SK-N-SH (cell line): ENCODE measurements at regions not wholly inside any gene's neighbourhood (a gene's known extent, or its start where the extent isn't known, plus 50 kb on each side); places are given as distances from the start of the nearest gene placed in this dataset.

Experiments
- CTCF ChIA-PET: fragments of 300-600, 350-600 bp; formaldehyde crosslinking; extraction: SDS; loops from one replicate; lab custom pipeline; 2021; lab: Yijun Ruan, JAX
- POLR2A ChIA-PET: fragments of 350-600 bp; sonication (Branson Sonifier 250); formaldehyde crosslinking; extraction: SDS; loops from one replicate; lab custom pipeline; 2020; ENCODE audit warnings: antibody characterized with exemption, inconsistent platforms; lab: Yijun Ruan, JAX
- DNase-seq: peaks from one replicate; pipeline ENCODE4 v3.0.0; 2012
- H2AFZ ChIP-seq: fragments of 200-600 bp; sonication (generic); 2 replicates; pipeline ENCODE4 v1.8.1; 2016; ENCODE audit warnings: antibody characterized with exemption, mild to moderate bottlenecking, low read depth
- H3F3A ChIP-seq: fragments of 200-600 bp; sonication (generic); replicated peaks from 2 replicates; pipeline ENCODE3; 2016; ENCODE audit warnings: antibody characterized with exemption, mild to moderate bottlenecking; ENCODE audit not compliant: insufficient read depth
- H3K27ac ChIP-seq, 2 experiments: fragments of 200-500 bp in 1 of 2; fragments of 200-600 bp in 1 of 2; sonication (Bioruptor generic) in 1 of 2; sonication (generic), shearing (Covaris generic) in 1 of 2; 2 replicates each; pipeline versions ENCODE4 v1.5.1 to v1.6.1; 2014 to 2016; ENCODE audit warnings: low read depth in 2 of 2, inconsistent platforms in 1 of 2, low read length in 1 of 2, mild to moderate bottlenecking in 1 of 2, mixed read lengths in 1 of 2
- H3K27me3 ChIP-seq: fragments of 200-600 bp; sonication (generic), shearing (Covaris generic); 2 replicates; pipeline ENCODE4 v1.6.1; 2016; ENCODE audit warnings: mixed run types; ENCODE audit not compliant: insufficient read depth
- H3K36me3 ChIP-seq, 2 experiments: fragments of 200-500 bp in 1 of 2; fragments of 200-600 bp in 1 of 2; sonication (Bioruptor generic) in 1 of 2; sonication (generic) in 1 of 2; replicated peaks in 1 of 2; 2 replicates each; pipeline versions ENCODE3 to v1.5.1; 2014 to 2016; ENCODE audit warnings: low read length in 1 of 2, mild to moderate bottlenecking in 1 of 2; ENCODE audit not compliant: insufficient read depth in 2 of 2, control insufficient read depth in 1 of 2
- H3K4me1 ChIP-seq, 2 experiments: fragments of 200-500 bp in 1 of 2; fragments of 200-600 bp in 1 of 2; sonication (Bioruptor generic) in 1 of 2; sonication (generic), shearing (Covaris generic) in 1 of 2; 2 replicates each; pipeline versions ENCODE4 v1.5.1 to v1.6.1; 2014 to 2016; ENCODE audit warnings: low read depth in 1 of 2, low read length in 1 of 2, mixed run types in 1 of 2; ENCODE audit not compliant: insufficient read depth in 2 of 2, control insufficient read depth in 1 of 2
- H3K4me2 ChIP-seq: fragments of 200-600 bp; sonication (generic), shearing (Covaris generic); 2 replicates; pipeline ENCODE4 v1.6.1; 2017; ENCODE audit warnings: mixed run types
- H3K4me3 ChIP-seq, 2 experiments: fragments of 200-500 bp in 1 of 2; fragments of 200-600 bp in 1 of 2; sonication (Bioruptor generic) in 1 of 2; sonication (generic), shearing (Covaris generic) in 1 of 2; 2 replicates each; pipeline versions ENCODE4 v1.5.1 to v1.8.1; 2014 to 2016; ENCODE audit warnings: low read depth in 2 of 2, inconsistent platforms in 1 of 2, low read length in 1 of 2, mild to moderate bottlenecking in 1 of 2, mixed read lengths in 1 of 2, moderate library complexity in 1 of 2
- H3K79me2 ChIP-seq: fragments of 200-600 bp; sonication (generic); 2 replicates; pipeline ENCODE4 v1.8.1; 2017; ENCODE audit warnings: mild to moderate bottlenecking; ENCODE audit not compliant: insufficient read depth
- H3K9ac ChIP-seq: fragments of 200-600 bp; sonication (generic); 2 replicates; pipeline ENCODE4 v1.6.1; 2017; ENCODE audit warnings: mixed run types
- H3K9me2 ChIP-seq: fragments of 200-600 bp; sonication (generic); 2 replicates; pipeline ENCODE4 v1.6.1; 2017; ENCODE audit warnings: mixed run types
- H3K9me3 ChIP-seq: fragments of 200-600 bp; sonication (generic); 2 replicates; pipeline ENCODE4 v1.6.1; 2017; ENCODE audit warnings: mixed run types, mild to moderate bottlenecking, moderate library complexity
- H4K20me1 ChIP-seq: fragments of 200-600 bp; sonication (generic); 2 replicates; pipeline ENCODE4 v1.6.1; 2017; ENCODE audit warnings: mild to moderate bottlenecking, mixed run types; ENCODE audit not compliant: insufficient read depth
- CHD2 ChIP-seq: fragments of 150-350 bp; IDR thresholded peaks from 2 replicates; pipeline ENCODE4 v1.6.1; 2018; ENCODE audit warnings: low read length; ENCODE audit not compliant: partially characterized antibody
- EP300 ChIP-seq, 2 experiments: IDR thresholded peaks; 2 replicates each; pipeline versions ENCODE4 v1.4.0 to v1.6.1; 2012; ENCODE audit warnings: borderline replicate concordance in 1 of 2, low read depth in 1 of 2, low read length in 1 of 2
- FOSL2 ChIP-seq: IDR thresholded peaks from 2 replicates; pipeline ENCODE4 v1.4.0; 2012; ENCODE audit warnings: low read depth, mild to moderate bottlenecking, moderate library complexity, borderline replicate concordance
- FOXM1 ChIP-seq: IDR thresholded peaks from 2 replicates; pipeline ENCODE4 v1.4.0; 2012; ENCODE audit warnings: low read depth, mild to moderate bottlenecking
- GABPA ChIP-seq: IDR thresholded peaks from 2 replicates; pipeline ENCODE4 v1.4.0; 2012; ENCODE audit warnings: low read depth, mild to moderate bottlenecking
- MXI1 ChIP-seq: IDR thresholded peaks from 2 replicates; pipeline ENCODE4 v1.6.1; 2012; ENCODE audit warnings: mild to moderate bottlenecking, low read depth, low read length, improper control_type of control experiment
- NFIC ChIP-seq: IDR thresholded peaks from 2 replicates; pipeline ENCODE4 v1.4.0; 2012; ENCODE audit warnings: borderline replicate concordance
- NRF1 ChIP-seq: IDR thresholded peaks from 2 replicates; pipeline ENCODE4 v1.6.1; 2012; ENCODE audit warnings: low read depth, mild to moderate bottlenecking, low read length
- POLR2AphosphoS5 ChIP-seq: IDR thresholded peaks from 2 replicates; pipeline ENCODE4 v1.6.1; 2012; ENCODE audit warnings: low read depth, low read length
- RAD21 ChIP-seq: IDR thresholded peaks from 2 replicates; pipeline ENCODE4 v1.6.1; 2012; ENCODE audit warnings: mild to moderate bottlenecking, low read length
- RCOR1 ChIP-seq: fragments of 150-350 bp; IDR thresholded peaks from 2 replicates; pipeline ENCODE4 v1.6.1; 2017; ENCODE audit warnings: antibody characterized with exemption, low read length
- SIN3A ChIP-seq: IDR thresholded peaks from 2 replicates; pipeline ENCODE4 v1.6.1; 2012; ENCODE audit warnings: low read depth, mild to moderate bottlenecking, low read length, moderate library complexity, borderline replicate concordance
- TAF1 ChIP-seq: IDR thresholded peaks from 2 replicates; pipeline ENCODE4 v1.6.1; 2012; ENCODE audit warnings: low read depth, mild to moderate bottlenecking, low read length, moderate library complexity, borderline replicate concordance
- USF1 ChIP-seq: IDR thresholded peaks from 2 replicates; pipeline ENCODE4 v1.4.0; 2012; ENCODE audit warnings: low read depth, borderline replicate concordance
- YY1 ChIP-seq: IDR thresholded peaks from 2 replicates; pipeline ENCODE4 v1.4.0; 2012; ENCODE audit warnings: low read depth, mild to moderate bottlenecking
- WGBS: methylation state at CpG from one replicate; pipeline ENCODE4 v1.1.6; 2017; ENCODE audit warnings: low lambda C conversion rate; 5-methylcytosine and 5-hydroxymethylcytosine counted together
- TF ChIP-seq, protein P1 (sequence below): IDR thresholded peaks from 2 replicates; pipeline ENCODE4 v1.4.0; 2012; ENCODE audit warnings: low read depth, borderline replicate concordance

DNA sequence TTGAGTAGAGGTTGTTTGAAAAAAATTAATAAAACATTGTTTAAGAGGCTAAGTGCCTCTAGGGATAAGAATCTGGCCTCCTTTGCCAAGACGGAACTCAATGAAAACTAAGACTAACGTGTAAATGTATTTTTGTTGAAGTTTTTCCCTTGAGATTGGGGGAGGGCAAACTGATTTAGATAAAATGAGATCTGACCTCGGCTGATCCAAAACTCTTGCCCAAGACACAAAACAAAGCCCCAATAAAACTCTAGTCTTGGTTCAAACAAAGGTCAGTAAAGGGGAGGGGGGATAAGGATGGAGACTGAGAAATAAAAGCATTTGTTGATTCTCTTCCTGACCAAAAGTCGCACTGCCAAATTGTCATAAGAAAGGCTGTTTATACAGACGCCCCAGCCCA is 134.8 kb upstream of the DPT start:
- H2AFZ ChIP-seq: no peak overlapping the region
- no peaks in the 10 kb centered on the region for H4K20me1 ChIP-seq
- no peak overlapping the region for H3K4me3 ChIP-seq
- no peaks in the 10 kb centered on the region for H3K4me1 ChIP-seq
- no peaks in the 10 kb centered on the region for H3K27me3 ChIP-seq
- no peak overlapping the region for H3K9ac ChIP-seq
- no peaks in the 10 kb centered on the region for H3F3A ChIP-seq
- no peak for DNase-seq
- no peaks in the 10 kb centered on the region for H3K36me3 ChIP-seq
- H3K9me2 ChIP-seq: no peaks in the 10 kb centered on the region
- WGBS: 46% methylated on average over 5 of the region's 5 CpGs
- TF ChIP-seq FOXM1 (no peak), MXI1 (no peak), SIN3A (no peak), RCOR1 (no peak), POLR2AphosphoS5 (no peak), USF1 (no peak), RAD21 (no peak), YY1 (no peak)
- TF ChIP-seq, protein P1, sequence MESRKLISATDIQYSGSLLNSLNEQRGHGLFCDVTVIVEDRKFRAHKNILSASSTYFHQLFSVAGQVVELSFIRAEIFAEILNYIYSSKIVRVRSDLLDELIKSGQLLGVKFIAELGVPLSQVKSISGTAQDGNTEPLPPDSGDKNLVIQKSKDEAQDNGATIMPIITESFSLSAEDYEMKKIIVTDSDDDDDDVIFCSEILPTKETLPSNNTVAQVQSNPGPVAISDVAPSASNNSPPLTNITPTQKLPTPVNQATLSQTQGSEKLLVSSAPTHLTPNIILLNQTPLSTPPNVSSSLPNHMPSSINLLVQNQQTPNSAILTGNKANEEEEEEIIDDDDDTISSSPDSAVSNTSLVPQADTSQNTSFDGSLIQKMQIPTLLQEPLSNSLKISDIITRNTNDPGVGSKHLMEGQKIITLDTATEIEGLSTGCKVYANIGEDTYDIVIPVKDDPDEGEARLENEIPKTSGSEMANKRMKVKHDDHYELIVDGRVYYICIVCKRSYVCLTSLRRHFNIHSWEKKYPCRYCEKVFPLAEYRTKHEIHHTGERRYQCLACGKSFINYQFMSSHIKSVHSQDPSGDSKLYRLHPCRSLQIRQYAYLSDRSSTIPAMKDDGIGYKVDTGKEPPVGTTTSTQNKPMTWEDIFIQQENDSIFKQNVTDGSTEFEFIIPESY: no peak
- no peaks in the 10 kb centered on the region for H3K79me2 ChIP-seq
- POLR2A ChIA-PET: no interaction called here
- no peak overlapping the region for H3K4me2 ChIP-seq
- H3K27ac ChIP-seq: no peak overlapping the region
- H3K9me3 ChIP-seq: no peaks in the 10 kb centered on the region
- CTCF ChIA-PET: no interaction called here

GRCh38 chr1:168864266-168864665 is 135.3 kb upstream of the DPT start:
- DNase-seq: no peak
- Histone ChIP-seq H3K4me3 (no peak overlapping the region), H3K4me1 (no peaks in the 10 kb centered on the region), H3K79me2 (no peaks in the 10 kb centered on the region), H3K9me2 (no peaks in the 10 kb centered on the region), H3K4me2 (no peak overlapping the region), H3K27me3 (no peaks in the 10 kb centered on the region), H2AFZ (no peak overlapping the region), H3K9me3 (no peaks in the 10 kb centered on the region), H3F3A (no peaks in the 10 kb centered on the region), H3K36me3 (no peaks in the 10 kb centered on the region), H3K27ac (no peak overlapping the region), H4K20me1 (no peaks in the 10 kb centered on the region), H3K9ac (no peak overlapping the region)
- TF ChIP-seq RCOR1 (no peak), EP300 (IDR thresholded peaks at IDR 0.05; ENCODE audit: borderline replicate concordance in 1 of 2, low read depth in 1 of 2, low read length in 1 of 2) (no peak), NFIC (no peak), RAD21 (no peak), YY1 (no peak), GABPA (no peak), FOSL2 (no peak), SIN3A (no peak), CHD2 (no peak), NRF1 (no peak), TAF1 (no peak)
- ChIA-PET POLR2A (no interaction called here), CTCF (no interaction called here)
